Upper lobe of left lung (tissue), 6 donors: ENCODE measurements at regions not wholly inside any gene's neighbourhood (a gene's known extent, or its start where the extent isn't known, plus 50 kb on each side); places are given as distances from the start of the nearest gene placed in this dataset.

Experiments
- ATAC-seq, 2 donors: fragments of 200-7000 bp; cut with Tn5 transposase; one replicate each; pipeline ENCODE4 v1.9.1; 2022; ENCODE audit warnings: mild to moderate bottlenecking in 2 of 2, moderate library complexity in 2 of 2; ENCODE audit not compliant: low FRiP score in 2 of 2
- DNase-seq, 2 donors: peaks; one replicate each; pipeline ENCODE4 v3.0.0-alpha.2; 2019 to 2020
- H3K27ac ChIP-seq, 4 donors: fragments of 200-600 bp; sonication (generic); one replicate each; pipeline ENCODE4 v1.5.1; 2016 to 2019
- H3K27me3 ChIP-seq, 4 donors: fragments of 200-600 bp; sonication (generic); one replicate each; pipeline ENCODE4 v1.5.1; 2017 to 2019
- H3K36me3 ChIP-seq, 4 donors: fragments of 200-600 bp; sonication (generic); one replicate each; pipeline ENCODE4 v1.5.1; 2016 to 2019
- H3K4me1 ChIP-seq, 4 donors: fragments of 200-600 bp; sonication (generic); one replicate each; pipeline ENCODE4 v1.5.1; 2018 to 2019
- H3K4me3 ChIP-seq, 4 donors: fragments of 200-600 bp; sonication (generic); one replicate each; pipeline ENCODE4 v1.5.1; 2017 to 2019; ENCODE audit warnings: mild to moderate bottlenecking in 2 of 4, moderate library complexity in 1 of 4
- H3K9me3 ChIP-seq, 4 donors: fragments of 200-600 bp; sonication (generic); one replicate each; pipeline ENCODE4 v1.5.1; 2018 to 2019
- CTCF ChIP-seq, 6 experiments: fragments of 450-650 bp in 4 of 6; fragments of 200-600 bp in 2 of 6; sonication (generic) in 2 of 6; IDR thresholded peaks; one replicate each; pipeline ENCODE4 v1.5.1; 2016 to 2019; ENCODE audit warnings: antibody characterized with exemption in 6 of 6
- EP300 ChIP-seq, 4 donors: sonication (generic); formaldehyde crosslinking; IDR thresholded peaks; one replicate each; pipeline ENCODE4 v1.5.1; 2017; ENCODE audit warnings: antibody characterized with exemption in 4 of 4, control low read depth in 2 of 4
- POLR2A ChIP-seq, 4 donors: fragments of 450-650 bp; IDR thresholded peaks; one replicate each; pipeline ENCODE4 v1.5.1; 2016 to 2017; ENCODE audit warnings: antibody characterized with exemption in 4 of 4, mild to moderate bottlenecking in 2 of 4
- POLR2AphosphoS5 ChIP-seq, 2 donors: sonication (generic); formaldehyde crosslinking; IDR thresholded peaks; one replicate each; pipeline ENCODE4 v1.5.1; 2017; ENCODE audit warnings: antibody characterized with exemption in 2 of 2
- WGBS, 2 donors: methylation state at CpG; one replicate each; pipeline ENCODE4 v1.1.5; 2017 to 2018; 5-methylcytosine and 5-hydroxymethylcytosine counted together
- donor health status: DM: no; HTN: no; CAD: no; lungs with moderate emphysema.
- donor health status: DM: no; HTN: yes; CAD: no; lungs with severe emphysema.

DNA sequence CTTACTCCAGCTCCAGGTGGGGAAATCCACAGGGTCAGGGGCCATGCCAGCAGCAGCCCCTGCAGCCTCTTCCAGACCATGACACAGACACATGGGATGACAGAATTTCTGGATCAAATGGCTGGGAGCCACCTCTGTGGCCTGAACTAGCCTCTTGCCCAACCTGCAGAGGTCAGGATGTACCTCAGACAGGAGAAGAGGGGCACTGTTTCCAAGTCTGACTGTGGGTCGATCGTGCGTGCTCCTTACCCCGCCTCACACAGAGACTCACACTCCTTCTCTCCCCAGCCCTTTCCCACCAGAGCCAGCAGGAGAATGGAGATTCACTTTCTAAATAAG lies 131.9 kb downstream of the FAM43A start:
- ATAC-seq, result peak in 1 of 2 donors; percentile 36
- no peaks in the 10 kb centered on the region for H3K9me3 ChIP-seq
- TF ChIP-seq POLR2AphosphoS5 (IDR thresholded peaks at IDR 0.05) (no peak), CTCF (IDR thresholded peaks at IDR 0.05) (no peak), POLR2A (IDR thresholded peaks at IDR 0.05) (no peak), EP300 (IDR thresholded peaks at IDR 0.05) (no peak)

DNA sequence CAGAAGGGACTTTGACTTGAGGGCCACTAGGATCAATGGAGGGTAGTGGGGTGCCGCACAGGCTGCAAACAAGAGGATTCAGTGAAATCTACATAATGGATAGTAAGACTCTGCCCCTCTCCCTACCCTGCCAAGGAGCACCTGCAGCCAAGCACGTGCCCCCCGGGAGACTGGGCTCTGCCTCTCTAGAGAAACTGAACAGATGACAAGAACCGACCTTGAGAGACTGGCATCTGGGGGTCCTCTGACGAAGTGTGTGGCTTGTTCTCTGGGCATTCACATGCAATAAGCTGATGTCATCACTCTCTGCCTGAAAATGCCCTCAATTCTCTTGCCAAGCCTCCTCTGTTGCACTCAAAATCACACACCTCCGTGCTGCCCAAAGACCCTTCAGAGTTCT lies 132.3 kb downstream of the FAM43A start:
- Histone ChIP-seq H3K27me3 (no peaks in the 10 kb centered on the region), H3K36me3 (no peaks in the 10 kb centered on the region), H3K9me3 (no peaks in the 10 kb centered on the region), H3K4me3 (no peak overlapping the region), H3K4me1 (no peaks in the 10 kb centered on the region), H3K27ac (no peak overlapping the region)
- WGBS, 2 donors, result 69 to 80% methylated on average over 6 of the region's 6 CpGs
- TF ChIP-seq POLR2AphosphoS5 (IDR thresholded peaks at IDR 0.05) (no peak), EP300 (IDR thresholded peaks at IDR 0.05) (no peak), CTCF (IDR thresholded peaks at IDR 0.05) (no peak), POLR2A (IDR thresholded peaks at IDR 0.05) (no peak)
- ATAC-seq, result no peak
- no peak for DNase-seq

More for the DNA sequence above, 131.9 kb downstream of the FAM43A start:
- Histone ChIP-seq H3K27me3 (no peaks in the 10 kb centered on the region), H3K36me3 (no peaks in the 10 kb centered on the region), H3K27ac (no peak overlapping the region), H3K4me3 (no peak overlapping the region), H3K4me1 (no peaks in the 10 kb centered on the region)
- WGBS, 2 donors, result 68 to 71% methylated on average over 4 of the region's 4 CpGs
- no peak for DNase-seq

DNA sequence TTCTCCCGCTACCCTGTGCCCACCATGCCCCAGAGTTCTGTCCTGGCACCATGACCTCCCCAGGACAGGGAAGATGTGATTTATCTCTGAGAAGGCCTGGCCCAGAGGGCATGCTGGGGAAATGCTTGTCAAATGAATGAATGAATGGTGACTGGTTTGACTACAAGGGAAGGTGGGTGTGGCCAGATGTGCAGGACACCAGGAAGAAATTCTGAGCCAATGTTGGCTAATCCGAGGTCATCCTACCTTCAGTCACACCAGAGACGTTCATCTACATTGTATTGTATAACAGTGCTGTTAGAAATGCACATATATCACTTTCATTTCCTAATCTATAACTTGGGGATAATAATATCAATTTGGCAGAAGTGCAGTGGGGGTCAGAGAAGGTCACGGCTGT lies 138.4 kb downstream of the FAM43A start:
- Histone ChIP-seq H3K36me3 (no peaks in the 10 kb centered on the region), H3K4me1 (no peaks in the 10 kb centered on the region), H3K27me3 (no peaks in the 10 kb centered on the region), H3K9me3 (no peaks in the 10 kb centered on the region), H3K4me3 (no peak overlapping the region), H3K27ac (no peak overlapping the region)
- ATAC-seq (no peak), DNase-seq (no peak)
- TF ChIP-seq CTCF (IDR thresholded peaks at IDR 0.05), result no peak
- TF ChIP-seq POLR2A (IDR thresholded peaks at IDR 0.05), result no peak
- TF ChIP-seq POLR2AphosphoS5 (IDR thresholded peaks at IDR 0.05), result no peak
- TF ChIP-seq EP300 (IDR thresholded peaks at IDR 0.05), result no peak
- WGBS, 2 donors, result 77 to 83% methylated on average over 4 of the region's 4 CpGs

DNA sequence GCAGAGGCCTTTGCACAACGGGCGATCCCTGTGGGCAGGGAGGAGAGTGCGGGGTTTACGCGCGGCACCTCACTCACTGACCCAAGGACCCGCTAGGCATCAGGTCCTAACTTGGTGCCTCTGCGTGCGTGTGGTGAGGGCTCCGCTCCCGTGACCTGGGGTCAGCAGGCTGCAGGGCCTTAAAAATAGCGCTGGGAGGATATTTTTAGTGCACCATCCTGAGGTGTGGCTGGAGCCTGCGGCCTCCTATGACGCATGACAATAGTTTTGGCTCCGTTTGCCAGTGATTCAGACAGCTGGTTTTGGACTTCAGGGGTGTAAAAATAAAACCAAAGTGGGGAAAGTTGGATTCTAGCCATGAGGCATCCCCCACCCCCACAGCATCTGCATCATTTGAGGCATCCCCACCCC lies 139.0 kb downstream of the FAM43A start:
- TF ChIP-seq POLR2AphosphoS5 (IDR thresholded peaks at IDR 0.05) (no peak), CTCF (IDR thresholded peaks at IDR 0.05) (no peak)
- no peaks in the 10 kb centered on the region for H3K4me1 ChIP-seq
- no peaks in the 10 kb centered on the region for H3K9me3 ChIP-seq
- H3K27me3 ChIP-seq, result no peaks in the 10 kb centered on the region
- no peak overlapping the region for H3K27ac ChIP-seq
- no peaks in the 10 kb centered on the region for H3K36me3 ChIP-seq
- peak in 1 of 2 donors; percentile 13 for ATAC-seq
- peak in 1 of 2 donors; percentile 67 for DNase-seq
- no peak overlapping the region for H3K4me3 ChIP-seq
- 73 to 84% methylated on average over 8 to 15 of the region's 15 CpGs for WGBS, 2 donors

GRCh38 chr3:194826594-194826993 lies 140.9 kb downstream of the FAM43A start:
- TF ChIP-seq POLR2A (IDR thresholded peaks at IDR 0.05) (no peak), POLR2AphosphoS5 (IDR thresholded peaks at IDR 0.05) (no peak), CTCF (IDR thresholded peaks at IDR 0.05) (no peak), EP300 (IDR thresholded peaks at IDR 0.05) (no peak)
- H3K36me3 ChIP-seq, result no peaks in the 10 kb centered on the region
- ATAC-seq, result no peak
- no peaks in the 10 kb centered on the region for H3K27me3 ChIP-seq
- H3K4me1 ChIP-seq, result no peaks in the 10 kb centered on the region
- DNase-seq, result no peak
- H3K4me3 ChIP-seq, result no peak overlapping the region
- WGBS, 2 donors, result 89% methylated on average over 6 of the region's 6 CpGs
- H3K9me3 ChIP-seq, result no peaks in the 10 kb centered on the region
- H3K27ac ChIP-seq, result no peak overlapping the region
